Endodermal cell (in vitro differentiated cells): ENCODE measurements at regions not wholly inside any gene's neighbourhood (a gene's known extent, or its start where the extent isn't known, plus 50 kb on each side); places are given as distances from the start of the nearest gene placed in this dataset.
A peak's percentile ranks its signal among the peaks of the same experiment; 100 is the strongest.

Experiments
- DNase-seq: peaks from one replicate; pipeline ENCODE4 v3.0.0-alpha.2; 2017
- H3K27ac ChIP-seq: 2 replicates; pipeline ENCODE4 v1.5.1; 2013; ENCODE audit warnings: mild to moderate bottlenecking, low read depth, low read length, moderate library complexity
- H3K27me3 ChIP-seq: 2 replicates; pipeline ENCODE4 v1.6.1; 2013; ENCODE audit warnings: mild to moderate bottlenecking, low read length, moderate library complexity; ENCODE audit not compliant: insufficient read depth, control insufficient read depth, poor library complexity, severe bottlenecking
- H3K36me3 ChIP-seq: 2 replicates; pipeline ENCODE4 v1.7.0; 2013; ENCODE audit warnings: mild to moderate bottlenecking, low read length, moderate library complexity; ENCODE audit not compliant: control insufficient read depth, insufficient read depth
- H3K4me1 ChIP-seq: one replicate; pipeline ENCODE4 v1.7.0; 2013; ENCODE audit warnings: low read length; ENCODE audit not compliant: control insufficient read depth, insufficient read depth
- H3K4me3 ChIP-seq: 2 replicates; pipeline ENCODE4 v1.5.1; 2013; ENCODE audit warnings: mild to moderate bottlenecking, low read length, moderate library complexity
- H3K9ac ChIP-seq: 2 replicates; pipeline ENCODE4 v1.6.1; 2013; ENCODE audit warnings: mild to moderate bottlenecking, low read length, moderate library complexity; ENCODE audit not compliant: poor library complexity, severe bottlenecking; ENCODE audit errors: extremely low read depth
- H3K9me3 ChIP-seq: 2 replicates; pipeline ENCODE4 v1.6.1; 2013; ENCODE audit warnings: mild to moderate bottlenecking, low read length, moderate library complexity; ENCODE audit not compliant: control insufficient read depth
- H3K27ac Mint-ChIP-seq: 2 replicates; pipeline ENCODE4 v1.8.0; 2020; ENCODE audit warnings: mixed read lengths
- H3K27me3 Mint-ChIP-seq: 2 replicates; pipeline ENCODE4 v1.8.0; 2021; ENCODE audit warnings: mild to moderate bottlenecking, mixed read lengths; ENCODE audit not compliant: insufficient read depth
- H3K36me3 Mint-ChIP-seq: 2 replicates; pipeline ENCODE4 v1.8.0; 2020; ENCODE audit warnings: low read depth, mixed read lengths
- H3K4me1 Mint-ChIP-seq: 2 replicates; pipeline ENCODE4 v1.8.0; 2020; ENCODE audit warnings: mixed read lengths
- H3K4me3 Mint-ChIP-seq: 2 replicates; pipeline ENCODE4 v1.8.0; 2020; ENCODE audit warnings: mild to moderate bottlenecking, moderate library complexity, mixed read lengths
- H3K9me3 Mint-ChIP-seq: 2 replicates; pipeline ENCODE4 v1.8.0; 2020; ENCODE audit warnings: mild to moderate bottlenecking, mixed read lengths
- WGBS, 2 experiments: methylation state at CpG; one replicate each; pipeline versions ENCODE4 v1.1.5 to v1.1.7; 2013; ENCODE audit warnings: missing lambda C conversion rate in 2 of 2, mixed read lengths in 1 of 2; ENCODE audit not compliant: insufficient coverage in 1 of 2, insufficient read length in 1 of 2; 5-methylcytosine and 5-hydroxymethylcytosine counted together
- TF ChIP-seq, protein P1 (sequence below): fragments of 200-600 bp; sonication (generic); conservative IDR thresholded peaks from 2 replicates; pipeline ENCODE4 v1.5.0; 2021; ENCODE audit warnings: antibody characterized with exemption, mild to moderate bottlenecking

DNA sequence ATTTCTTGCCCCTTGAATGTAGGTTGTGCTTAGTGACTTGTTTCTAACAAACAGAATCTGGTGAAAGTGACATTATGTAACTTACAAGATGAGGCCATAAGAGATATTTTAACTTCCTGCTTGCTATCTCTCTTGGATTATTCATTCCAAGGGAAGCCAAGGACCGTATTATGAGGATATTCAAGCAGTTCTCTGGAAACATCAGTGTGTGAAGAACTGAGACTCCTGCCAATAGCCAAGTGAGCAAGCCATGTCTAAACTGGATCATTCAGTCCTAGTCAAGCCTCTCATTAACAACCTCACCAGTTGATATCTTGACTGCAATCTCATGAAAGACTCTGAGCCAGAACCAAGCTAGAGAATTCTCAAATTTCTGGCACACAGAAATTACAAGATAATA lies 765.1 kb upstream of the SLC8A1 start:
- no peak for DNase-seq
- H3K4me1 ChIP-seq = no peaks in the 10 kb centered on the region
- Mint-ChIP-seq H3K4me1 (no peaks in the 10 kb centered on the region), H3K4me3 (no peak overlapping the region), H3K36me3 (no peaks in the 10 kb centered on the region), H3K9me3 (no peaks in the 10 kb centered on the region), H3K27me3 (no peaks in the 10 kb centered on the region), H3K27ac (no peak overlapping the region)
- no peaks in the 10 kb centered on the region for H3K9me3 ChIP-seq
- no peak overlapping the region for H3K27ac ChIP-seq
- no peak overlapping the region for H3K4me3 ChIP-seq
- H3K27me3 ChIP-seq = no peaks in the 10 kb centered on the region
- no peak overlapping the region for H3K9ac ChIP-seq
- 100% methylated on average over 1 of the region's 1 CpG for WGBS, 2 experiments
- TF ChIP-seq, protein P1, sequence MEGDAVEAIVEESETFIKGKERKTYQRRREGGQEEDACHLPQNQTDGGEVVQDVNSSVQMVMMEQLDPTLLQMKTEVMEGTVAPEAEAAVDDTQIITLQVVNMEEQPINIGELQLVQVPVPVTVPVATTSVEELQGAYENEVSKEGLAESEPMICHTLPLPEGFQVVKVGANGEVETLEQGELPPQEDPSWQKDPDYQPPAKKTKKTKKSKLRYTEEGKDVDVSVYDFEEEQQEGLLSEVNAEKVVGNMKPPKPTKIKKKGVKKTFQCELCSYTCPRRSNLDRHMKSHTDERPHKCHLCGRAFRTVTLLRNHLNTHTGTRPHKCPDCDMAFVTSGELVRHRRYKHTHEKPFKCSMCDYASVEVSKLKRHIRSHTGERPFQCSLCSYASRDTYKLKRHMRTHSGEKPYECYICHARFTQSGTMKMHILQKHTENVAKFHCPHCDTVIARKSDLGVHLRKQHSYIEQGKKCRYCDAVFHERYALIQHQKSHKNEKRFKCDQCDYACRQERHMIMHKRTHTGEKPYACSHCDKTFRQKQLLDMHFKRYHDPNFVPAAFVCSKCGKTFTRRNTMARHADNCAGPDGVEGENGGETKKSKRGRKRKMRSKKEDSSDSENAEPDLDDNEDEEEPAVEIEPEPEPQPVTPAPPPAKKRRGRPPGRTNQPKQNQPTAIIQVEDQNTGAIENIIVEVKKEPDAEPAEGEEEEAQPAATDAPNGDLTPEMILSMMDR = no peak
- no peaks in the 10 kb centered on the region for H3K36me3 ChIP-seq

DNA sequence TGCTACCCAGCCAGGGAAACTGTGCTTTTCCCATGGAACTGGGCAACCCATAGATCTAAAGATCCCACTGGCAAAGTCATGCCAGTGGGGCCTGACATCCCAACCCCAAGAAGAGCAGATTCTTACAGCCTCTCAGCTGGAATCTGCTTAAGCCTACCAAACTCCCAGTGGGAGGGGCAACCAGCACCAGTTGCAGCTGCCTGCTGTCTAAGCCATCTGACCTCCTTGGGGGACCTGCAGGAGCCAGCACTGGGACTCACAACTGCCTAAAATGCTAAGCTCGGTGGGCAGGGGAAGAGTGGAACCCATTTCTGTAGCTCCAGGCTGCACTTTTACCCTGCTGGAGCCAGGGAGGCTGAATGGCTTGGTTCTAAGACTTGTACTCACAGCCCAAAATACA lies 770.7 kb upstream of the SLC8A1 start:
- H3K9ac ChIP-seq = no peak overlapping the region
- Mint-ChIP-seq H3K4me1 (no peaks in the 10 kb centered on the region), H3K4me3 (no peak overlapping the region), H3K27me3 (no peaks in the 10 kb centered on the region), H3K36me3 (no peaks in the 10 kb centered on the region), H3K27ac (no peak overlapping the region), H3K9me3 (no peaks in the 10 kb centered on the region)
- H3K4me3 ChIP-seq = no peak overlapping the region
- H3K27me3 ChIP-seq = no peaks in the 10 kb centered on the region
- peak; percentile 64 for DNase-seq
- H3K27ac ChIP-seq = no peak overlapping the region
- no peaks in the 10 kb centered on the region for H3K4me1 ChIP-seq
- TF ChIP-seq, protein P1 = no peak
- WGBS, 2 experiments = 73% methylated on average over 1 of the region's 1 CpG; no CpG with 5 or more reads in 1 of the 2 experiments
- no peaks in the 10 kb centered on the region for H3K9me3 ChIP-seq
- H3K36me3 ChIP-seq = no peaks in the 10 kb centered on the region

DNA sequence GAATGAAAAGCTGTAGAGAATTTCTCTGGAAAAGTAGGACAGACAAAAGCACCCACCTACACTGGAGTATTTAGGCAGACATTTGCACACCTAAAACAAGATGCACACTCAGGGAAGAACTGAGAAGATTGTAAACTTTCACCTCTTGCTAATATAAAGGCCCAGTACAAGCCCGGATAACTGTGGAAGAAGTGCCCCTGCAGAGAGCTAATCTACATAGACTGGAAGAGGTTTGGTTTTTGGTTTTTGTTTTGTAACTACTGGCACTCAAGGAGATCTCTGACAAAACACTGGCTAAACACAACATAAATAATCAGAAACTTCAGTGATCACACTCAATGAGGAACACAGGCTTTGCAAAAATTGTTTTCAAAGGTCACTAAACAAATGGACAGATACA lies 782.2 kb upstream of the SLC8A1 start:
- TF ChIP-seq, protein P1 = no peak
- Histone ChIP-seq H3K36me3 (no peaks in the 10 kb centered on the region), H3K4me3 (no peak overlapping the region), H3K9ac (no peak overlapping the region), H3K4me1 (no peaks in the 10 kb centered on the region), H3K9me3 (no peaks in the 10 kb centered on the region), H3K27me3 (no peaks in the 10 kb centered on the region), H3K27ac (peak overlapping the region; percentile 28)
- H3K27me3 Mint-ChIP-seq = no peaks in the 10 kb centered on the region
- no peak overlapping the region for H3K4me3 Mint-ChIP-seq
- WGBS, 2 experiments = 45% methylated on average over 1 of the region's 1 CpG; no CpG with 5 or more reads in 1 of the 2 experiments
- no peaks in the 10 kb centered on the region for H3K9me3 Mint-ChIP-seq
- no peak for DNase-seq
- H3K36me3 Mint-ChIP-seq = no peaks in the 10 kb centered on the region
- H3K4me1 Mint-ChIP-seq = peaks cover 13% of the 10 kb centered on the region
- peak overlapping the region; percentile 56 for H3K27ac Mint-ChIP-seq
